ENCODE measurements at regions not wholly inside any gene's neighbourhood (a gene's known extent, or its start where the extent isn't known, plus 50 kb on each side); places are given as distances from the start of the nearest gene placed in this dataset.
A peak's percentile ranks its signal among the peaks of the same experiment; 100 is the strongest.

- Histone ChIP-seq H3K27me3 (ENCODE audit: insufficient read depth, low read length) (no peaks in the 10 kb centered on the region), H3K79me2 (ENCODE audit: control insufficient read depth, insufficient read depth, low read length, unreplicated experiment) (no peaks in the 10 kb centered on the region), H2AFZ (ENCODE audit: low read length, unreplicated experiment) (peak overlapping the region; percentile 65), H3K36me3 (ENCODE audit: insufficient read depth, low read length) (no peaks in the 10 kb centered on the region), H3K27ac (ENCODE audit: low read depth, low read length) (peak overlapping the region; percentile 97), H3K4me3 (ENCODE audit: low read depth, low read length) (peak overlapping the region; percentile 24; the same call in 1 of the 2 replicates), H3K4me1 (ENCODE audit: control insufficient read depth, insufficient read depth, low read length, unreplicated experiment) (peaks cover 25% of the 10 kb centered on the region)
Observed at GRCh38 chr12:28023156-28023887, 50.8 kb upstream of the PTHLH start.

- no peaks in the 10 kb centered on the region for H3K27me3 ChIP-seq (ENCODE audit: insufficient read depth, low read length)
- H2AFZ ChIP-seq (ENCODE audit: low read length, unreplicated experiment) = no peak overlapping the region
- peaks cover 25% of the 10 kb centered on the region for H3K4me1 ChIP-seq (ENCODE audit: control insufficient read depth, insufficient read depth, low read length, unreplicated experiment)
- no peaks in the 10 kb centered on the region for H3K79me2 ChIP-seq (ENCODE audit: control insufficient read depth, insufficient read depth, low read length, unreplicated experiment)
- H3K27ac ChIP-seq (ENCODE audit: low read depth, low read length) = peak overlapping the region; percentile 97
- peak overlapping the region; percentile 24; the same call in 1 of the 2 replicates for H3K4me3 ChIP-seq (ENCODE audit: low read depth, low read length)
- H3K36me3 ChIP-seq (ENCODE audit: insufficient read depth, low read length) = no peaks in the 10 kb centered on the region
Observed at GRCh38 chr12:28024231-28024995, 51.9 kb upstream of the PTHLH start.

- Histone ChIP-seq H3K4me1 (ENCODE audit: control insufficient read depth, insufficient read depth, low read length, unreplicated experiment) (peaks cover 25% of the 10 kb centered on the region), H3K27ac (ENCODE audit: low read depth, low read length) (no peak overlapping the region), H3K4me3 (ENCODE audit: low read depth, low read length) (no peak overlapping the region)
Observed at GRCh38 chr12:28025821-28026505, 53.4 kb upstream of the PTHLH start.

GRCh38 chr12:28026701-28027100 is 54.2 kb upstream of the PTHLH start:
- no peak overlapping the region for H2AFZ ChIP-seq (ENCODE audit: low read length, unreplicated experiment)
- no peak overlapping the region for H3K4me3 ChIP-seq (ENCODE audit: low read depth, low read length)
- H3K4me1 ChIP-seq (ENCODE audit: control insufficient read depth, insufficient read depth, low read length, unreplicated experiment) = peaks cover 25% of the 10 kb centered on the region
- H3K27ac ChIP-seq (ENCODE audit: low read depth, low read length) = no peak overlapping the region
- no peaks in the 10 kb centered on the region for H3K79me2 ChIP-seq (ENCODE audit: control insufficient read depth, insufficient read depth, low read length, unreplicated experiment)
- H3K27me3 ChIP-seq (ENCODE audit: insufficient read depth, low read length) = no peaks in the 10 kb centered on the region
- no peaks in the 10 kb centered on the region for H3K36me3 ChIP-seq (ENCODE audit: insufficient read depth, low read length)

More at GRCh38 chr12:28025821-28026505, 53.4 kb upstream of the PTHLH start:
- Histone ChIP-seq H3K36me3 (ENCODE audit: insufficient read depth, low read length) (no peaks in the 10 kb centered on the region), H3K79me2 (ENCODE audit: control insufficient read depth, insufficient read depth, low read length, unreplicated experiment) (no peaks in the 10 kb centered on the region), H2AFZ (ENCODE audit: low read length, unreplicated experiment) (no peak overlapping the region), H3K27me3 (ENCODE audit: insufficient read depth, low read length) (no peaks in the 10 kb centered on the region)

- Histone ChIP-seq H3K4me3 (ENCODE audit: low read depth, low read length) (no peak overlapping the region), H3K36me3 (ENCODE audit: insufficient read depth, low read length) (no peaks in the 10 kb centered on the region), H3K27ac (ENCODE audit: low read depth, low read length) (no peak overlapping the region), H3K79me2 (ENCODE audit: control insufficient read depth, insufficient read depth, low read length, unreplicated experiment) (no peaks in the 10 kb centered on the region), H3K27me3 (ENCODE audit: insufficient read depth, low read length) (no peaks in the 10 kb centered on the region), H2AFZ (ENCODE audit: low read length, unreplicated experiment) (no peak overlapping the region), H3K4me1 (ENCODE audit: control insufficient read depth, insufficient read depth, low read length, unreplicated experiment) (peaks cover 25% of the 10 kb centered on the region)
Observed at GRCh38 chr12:28027328-28027727, 54.8 kb upstream of the PTHLH start.

GRCh38 chr12:28027947-28028724 is 55.6 kb upstream of the PTHLH start:
- no peak overlapping the region for H3K27ac ChIP-seq (ENCODE audit: low read depth, low read length)
- no peak overlapping the region for H3K4me3 ChIP-seq (ENCODE audit: low read depth, low read length)
- peaks cover 27% of the 10 kb centered on the region for H3K4me1 ChIP-seq (ENCODE audit: control insufficient read depth, insufficient read depth, low read length, unreplicated experiment)
- no peaks in the 10 kb centered on the region for H3K36me3 ChIP-seq (ENCODE audit: insufficient read depth, low read length)
- no peaks in the 10 kb centered on the region for H3K79me2 ChIP-seq (ENCODE audit: control insufficient read depth, insufficient read depth, low read length, unreplicated experiment)
- H2AFZ ChIP-seq (ENCODE audit: low read length, unreplicated experiment) = no peak overlapping the region
- H3K27me3 ChIP-seq (ENCODE audit: insufficient read depth, low read length) = no peaks in the 10 kb centered on the region

GRCh38 chr12:28032811-28033537 is 60.4 kb upstream of the PTHLH start:
- Histone ChIP-seq H3K27me3 (ENCODE audit: insufficient read depth, low read length) (no peaks in the 10 kb centered on the region), H3K4me1 (ENCODE audit: control insufficient read depth, insufficient read depth, low read length, unreplicated experiment) (peaks cover 33% of the 10 kb centered on the region), H2AFZ (ENCODE audit: low read length, unreplicated experiment) (peak overlapping the region; percentile 71), H3K4me3 (ENCODE audit: low read depth, low read length) (no peak overlapping the region), H3K36me3 (ENCODE audit: insufficient read depth, low read length) (no peaks in the 10 kb centered on the region), H3K79me2 (ENCODE audit: control insufficient read depth, insufficient read depth, low read length, unreplicated experiment) (no peaks in the 10 kb centered on the region), H3K27ac (ENCODE audit: low read depth, low read length) (peak overlapping the region; percentile 39; the same call in 1 of the 2 replicates)

- H3K27me3 ChIP-seq (ENCODE audit: insufficient read depth, low read length) = no peaks in the 10 kb centered on the region
- no peak overlapping the region for H3K4me3 ChIP-seq (ENCODE audit: low read depth, low read length)
- peaks cover 29% of the 10 kb centered on the region for H3K4me1 ChIP-seq (ENCODE audit: control insufficient read depth, insufficient read depth, low read length, unreplicated experiment)
- H3K36me3 ChIP-seq (ENCODE audit: insufficient read depth, low read length) = no peaks in the 10 kb centered on the region
- peak overlapping the region; percentile 39; the same call in 1 of the 2 replicates for H3K27ac ChIP-seq (ENCODE audit: low read depth, low read length)
- H3K79me2 ChIP-seq (ENCODE audit: control insufficient read depth, insufficient read depth, low read length, unreplicated experiment) = no peaks in the 10 kb centered on the region
- peak overlapping the region; percentile 71 for H2AFZ ChIP-seq (ENCODE audit: low read length, unreplicated experiment)
Observed at GRCh38 chr12:28033538-28033915, 61.0 kb upstream of the PTHLH start.

- Histone ChIP-seq H3K27me3 (ENCODE audit: insufficient read depth, low read length) (no peaks in the 10 kb centered on the region), H3K36me3 (ENCODE audit: insufficient read depth, low read length) (no peaks in the 10 kb centered on the region), H3K79me2 (ENCODE audit: control insufficient read depth, insufficient read depth, low read length, unreplicated experiment) (no peaks in the 10 kb centered on the region), H3K4me1 (ENCODE audit: control insufficient read depth, insufficient read depth, low read length, unreplicated experiment) (peaks cover 29% of the 10 kb centered on the region), H3K27ac (ENCODE audit: low read depth, low read length) (no peak overlapping the region), H3K4me3 (ENCODE audit: low read depth, low read length) (no peak overlapping the region), H2AFZ (ENCODE audit: low read length, unreplicated experiment) (no peak overlapping the region)
Observed at GRCh38 chr12:28034271-28034670, 61.7 kb upstream of the PTHLH start.

Data from ACC112 (cell line).